Hematopoietic multipotent progenitor cell treated with erythropoietin and hydrocortisone succinate and interleukin-3 and kit ligand, for 15 days (in vitro differentiated cells): ENCODE measurements at regions not wholly inside any gene's neighbourhood (a gene's known extent, or its start where the extent isn't known, plus 50 kb on each side); places are given as distances from the start of the nearest gene placed in this dataset.

ENCODE experiments used
- DNase-seq: peaks from one replicate; pipeline ENCODE4 v3.0.0-alpha.2; 2015; ENCODE audit warnings: low spot score

GRCh38 chr7:46490406-46490805, 569.3 kb upstream of the IGFBP3 start:
- no peak for DNase-seq

- no peak for DNase-seq
Observed at GRCh38 chr7:46489106-46489505, 568.0 kb upstream of the IGFBP3 start.

GRCh38 chr7:46488607-46489006, 567.5 kb upstream of the IGFBP3 start:
- no peak for DNase-seq

GRCh38 chr7:46486256-46487206, 565.5 kb upstream of the IGFBP3 start:
- DNase-seq: no peak

GRCh38 chr7:46485481-46486065, 564.5 kb upstream of the IGFBP3 start:
- no peak for DNase-seq

GRCh38 chr7:46484906-46485305, 563.8 kb upstream of the IGFBP3 start:
- no peak for DNase-seq

GRCh38 chr7:46480619-46481018, 559.5 kb upstream of the IGFBP3 start:
- DNase-seq: no peak

GRCh38 chr7:46479680-46480079, 558.6 kb upstream of the IGFBP3 start:
- no peak for DNase-seq

GRCh38 chr7:46478046-46478445, 557.0 kb upstream of the IGFBP3 start:
- DNase-seq: no peak

GRCh38 chr7:46468753-46469356, 547.8 kb upstream of the IGFBP3 start:
- no peak for DNase-seq

GRCh38 chr7:46463170-46463569, 542.1 kb upstream of the IGFBP3 start:
- no peak for DNase-seq

- DNase-seq: no peak
Observed at GRCh38 chr7:46461334-46461777, 540.3 kb upstream of the IGFBP3 start.

GRCh38 chr7:46459942-46460341, 538.9 kb upstream of the IGFBP3 start:
- DNase-seq: no peak

- no peak for DNase-seq
Observed at GRCh38 chr7:46454816-46455215, 533.7 kb upstream of the IGFBP3 start.

- no peak for DNase-seq
Observed at GRCh38 chr7:46452561-46453135, 531.6 kb upstream of the IGFBP3 start.

- DNase-seq: no peak
Observed at GRCh38 chr7:46451846-46452245, 530.8 kb upstream of the IGFBP3 start.

- no peak for DNase-seq
Observed at GRCh38 chr7:46450886-46451285, 529.8 kb upstream of the IGFBP3 start.

- no peak for DNase-seq
Observed at GRCh38 chr7:46450425-46450824, 529.4 kb upstream of the IGFBP3 start.

- no peak for DNase-seq
Observed at GRCh38 chr7:46449743-46450142, 528.7 kb upstream of the IGFBP3 start.

- DNase-seq: no peak
Observed at GRCh38 chr7:46448478-46448877, 527.4 kb upstream of the IGFBP3 start.

GRCh38 chr7:46446151-46446550, 525.1 kb upstream of the IGFBP3 start:
- DNase-seq: no peak

- DNase-seq: no peak
Observed at GRCh38 chr7:46444256-46444655, 523.2 kb upstream of the IGFBP3 start.

GRCh38 chr7:46440186-46440585, 519.1 kb upstream of the IGFBP3 start:
- DNase-seq: no peak
